ENCODE measurements at regions not wholly inside any gene's neighbourhood (a gene's known extent, or its start where the extent isn't known, plus 50 kb on each side); places are given as distances from the start of the nearest gene placed in this dataset.

DNA sequence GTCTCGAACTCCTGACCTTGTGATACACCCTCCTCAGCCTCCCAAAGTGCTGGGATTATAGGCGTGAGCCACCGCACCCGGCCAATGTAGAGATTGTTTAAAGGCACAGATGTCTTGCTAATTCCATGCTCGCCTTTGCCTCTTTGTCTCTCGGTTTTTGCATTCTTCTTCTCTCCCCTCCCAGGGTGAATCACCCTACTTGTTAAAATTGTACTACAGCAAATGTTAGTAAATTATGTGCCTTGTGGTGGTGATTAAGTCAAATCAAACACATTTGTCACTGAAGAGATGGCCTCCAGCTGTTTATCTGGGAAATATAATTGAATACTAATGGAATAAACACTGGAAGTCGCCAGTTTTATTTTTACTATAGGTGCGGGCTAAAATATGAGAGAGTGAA, 384.4 kb upstream of the AUTS2 start:
- TF ChIP-seq, protein P1, sequence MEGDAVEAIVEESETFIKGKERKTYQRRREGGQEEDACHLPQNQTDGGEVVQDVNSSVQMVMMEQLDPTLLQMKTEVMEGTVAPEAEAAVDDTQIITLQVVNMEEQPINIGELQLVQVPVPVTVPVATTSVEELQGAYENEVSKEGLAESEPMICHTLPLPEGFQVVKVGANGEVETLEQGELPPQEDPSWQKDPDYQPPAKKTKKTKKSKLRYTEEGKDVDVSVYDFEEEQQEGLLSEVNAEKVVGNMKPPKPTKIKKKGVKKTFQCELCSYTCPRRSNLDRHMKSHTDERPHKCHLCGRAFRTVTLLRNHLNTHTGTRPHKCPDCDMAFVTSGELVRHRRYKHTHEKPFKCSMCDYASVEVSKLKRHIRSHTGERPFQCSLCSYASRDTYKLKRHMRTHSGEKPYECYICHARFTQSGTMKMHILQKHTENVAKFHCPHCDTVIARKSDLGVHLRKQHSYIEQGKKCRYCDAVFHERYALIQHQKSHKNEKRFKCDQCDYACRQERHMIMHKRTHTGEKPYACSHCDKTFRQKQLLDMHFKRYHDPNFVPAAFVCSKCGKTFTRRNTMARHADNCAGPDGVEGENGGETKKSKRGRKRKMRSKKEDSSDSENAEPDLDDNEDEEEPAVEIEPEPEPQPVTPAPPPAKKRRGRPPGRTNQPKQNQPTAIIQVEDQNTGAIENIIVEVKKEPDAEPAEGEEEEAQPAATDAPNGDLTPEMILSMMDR (IDR thresholded peaks at IDR 0.05; ENCODE audit: low read depth, low read length, missing input control): no peak
- no peak for TF ChIP-seq SP1 (IDR thresholded peaks at IDR 0.05)
